Effector CD4-positive, alpha-beta T cell (primary cell): ENCODE measurements at regions not wholly inside any gene's neighbourhood (a gene's known extent, or its start where the extent isn't known, plus 50 kb on each side); places are given as distances from the start of the nearest gene placed in this dataset.
"Not testable (repeated sequence)": the region's sequence is repeated elsewhere in the genome, so short reads cannot be mapped to it uniquely, and the experiment has no call there.

ENCODE experiments used
- DNase-seq: peaks from one replicate; pipeline ENCODE4 v3.0.0-alpha.2; 2020

- DNase-seq, result no peak
Measured at GRCh38 chr12:91267039-91267438, 84.4 kb upstream of the DCN start.

GRCh38 chr12:91264178-91264577 is 81.6 kb upstream of the DCN start:
- DNase-seq, result no peak

DNA sequence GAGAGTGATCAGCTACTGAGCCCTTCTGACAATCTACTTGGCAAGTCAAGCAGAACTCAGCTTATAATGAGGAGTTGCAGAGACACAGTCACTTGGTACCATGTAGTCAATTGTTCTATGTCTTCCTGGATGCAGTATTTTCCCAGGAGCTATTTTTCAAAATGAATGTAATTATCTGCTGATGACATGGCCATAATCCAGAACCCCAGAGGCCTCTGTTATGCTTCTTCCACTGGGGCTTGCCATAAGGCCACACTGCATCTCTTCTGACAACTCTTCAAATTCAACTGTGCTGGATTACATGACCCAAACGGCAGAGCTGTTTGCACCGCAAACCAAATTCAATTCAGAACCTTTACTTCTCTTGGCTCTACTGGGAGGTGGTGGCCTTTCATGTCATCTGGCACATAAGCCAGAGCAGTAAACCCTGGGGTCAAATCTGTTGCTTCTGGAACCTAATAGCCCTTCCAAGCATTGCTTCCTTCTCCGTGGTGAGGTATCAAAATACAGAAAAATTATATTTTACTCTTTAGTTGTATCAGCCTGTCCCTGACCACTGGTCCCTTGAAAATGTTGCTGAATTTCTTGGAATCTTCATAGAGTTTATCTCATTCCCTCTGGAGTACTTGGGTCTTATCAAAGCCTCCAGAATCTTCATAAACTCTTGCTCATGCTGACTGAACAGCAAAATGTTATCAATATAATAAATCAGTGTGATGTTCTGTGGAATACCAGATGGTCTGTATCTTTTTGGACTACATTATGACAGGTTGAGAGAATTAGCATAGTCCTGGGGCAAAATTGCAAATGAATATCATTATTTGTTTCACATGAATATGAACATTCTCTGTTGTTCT is 79.4 kb upstream of the DCN start:
- no peak for DNase-seq

- DNase-seq, result no peak
Measured at GRCh38 chr12:91256411-91256810, 73.8 kb upstream of the DCN start.

DNA sequence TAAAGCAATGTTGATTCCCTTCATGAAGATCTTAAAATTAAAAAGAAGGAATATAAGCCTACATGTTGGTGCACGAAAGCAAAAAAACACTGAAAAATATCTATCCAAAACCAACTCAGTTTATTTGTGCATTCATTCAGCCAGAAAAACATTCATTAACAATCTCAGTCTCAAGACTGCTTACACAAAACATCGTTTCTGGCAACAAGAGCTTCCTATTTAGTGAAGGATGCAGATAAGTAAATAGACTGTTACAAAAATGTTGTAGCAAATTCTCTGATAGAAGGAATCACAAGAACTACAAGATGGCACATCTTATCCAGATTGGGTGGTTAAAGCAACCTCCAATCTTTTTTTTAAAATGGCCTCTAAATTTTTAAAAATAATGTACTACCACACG is 69.7 kb upstream of the DCN start:
- DNase-seq, result no peak

DNA sequence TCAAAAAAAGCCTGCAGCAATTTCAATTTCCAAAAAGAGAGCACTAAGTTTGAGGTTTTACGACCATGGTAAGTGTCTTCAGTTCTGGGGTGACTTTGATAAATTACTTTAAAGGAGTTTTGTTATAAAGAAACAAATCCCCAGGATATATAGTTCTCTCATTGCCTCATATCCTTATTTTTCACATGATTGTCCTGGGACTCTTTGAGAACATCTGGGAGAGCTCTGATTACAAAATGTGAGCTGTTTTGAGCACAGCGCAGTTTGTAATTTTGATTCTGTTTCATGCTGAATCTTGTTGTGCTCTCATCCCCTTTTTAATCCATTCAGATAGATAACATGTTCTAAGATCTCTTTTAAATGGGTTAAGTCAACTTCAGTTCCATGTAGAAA is 67.7 kb upstream of the DCN start:
- DNase-seq, result no peak

DNA sequence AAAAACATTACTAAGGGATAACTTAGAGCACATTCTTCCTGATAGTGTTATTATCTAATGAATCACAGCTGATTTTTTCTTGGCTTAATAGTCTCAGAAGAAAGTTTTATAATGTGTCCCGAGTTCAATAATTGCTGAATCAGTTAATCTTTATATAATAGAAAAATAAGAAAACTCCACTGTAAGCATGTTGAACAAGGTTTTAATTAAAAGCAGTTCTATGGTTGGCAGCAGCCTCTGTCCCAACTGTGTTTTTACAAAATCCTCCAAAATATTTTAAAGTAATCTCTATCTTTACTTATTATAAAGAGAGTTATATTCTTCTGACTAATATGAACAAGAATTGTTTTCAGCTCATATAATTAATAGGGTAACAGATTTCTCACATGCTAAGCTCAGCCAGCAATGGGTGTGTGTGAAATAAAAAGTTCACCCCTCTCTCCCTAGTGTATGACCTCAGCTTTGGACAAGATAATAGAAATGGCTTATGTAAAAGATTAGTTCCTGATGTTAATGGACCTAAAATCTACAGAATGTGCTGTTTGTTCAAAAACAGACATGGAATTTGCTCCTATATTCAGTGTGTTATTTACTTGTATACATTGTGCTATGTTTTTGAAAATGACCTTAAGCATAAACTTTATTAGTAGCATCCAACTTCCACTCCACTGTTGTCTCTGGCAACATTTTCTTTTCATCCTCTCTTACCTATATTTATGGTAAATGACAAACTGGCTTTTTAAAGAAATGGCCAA is 67.1 kb upstream of the DCN start:
- DNase-seq, result no peak

DNA sequence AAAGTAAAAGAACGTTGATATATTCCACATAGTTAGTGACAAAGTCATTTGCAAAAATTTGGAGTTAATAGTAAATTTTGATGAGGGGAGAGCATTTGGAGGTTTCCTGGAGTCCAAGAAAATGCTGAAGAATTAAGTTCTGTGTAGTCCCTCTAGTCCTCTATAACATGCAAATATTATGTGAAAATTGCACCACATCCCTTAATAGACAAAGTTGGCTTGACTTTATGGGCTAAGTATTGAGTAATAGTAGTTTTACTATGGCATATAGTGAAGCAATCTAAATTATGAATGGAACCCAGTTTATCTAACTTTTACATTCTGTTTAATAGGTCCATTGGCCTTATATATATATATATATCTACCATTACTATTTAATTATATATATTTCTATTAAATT is 66.4 kb upstream of the DCN start:
- no peak for DNase-seq

DNA sequence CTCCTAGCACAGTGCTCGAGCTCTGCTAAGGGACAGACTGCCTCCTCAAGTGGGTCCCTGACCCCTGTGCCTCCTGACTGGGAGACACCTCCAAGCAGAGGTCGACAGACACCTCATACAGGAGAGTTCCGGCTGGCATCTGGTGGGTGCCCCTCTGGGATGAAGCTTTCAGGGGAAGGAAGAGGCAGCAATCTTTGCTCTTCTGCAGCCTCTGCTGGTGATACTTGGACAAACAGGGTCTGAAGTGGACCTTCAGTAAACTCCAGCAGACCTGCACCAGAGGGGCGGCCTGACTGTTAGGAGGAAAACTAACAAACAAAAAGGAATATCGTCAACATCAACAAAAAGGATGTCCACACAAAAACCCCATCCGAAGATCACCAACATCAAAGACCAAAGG is 60.6 kb upstream of the DCN start:
- not testable (repeated sequence) for DNase-seq

- no peak for DNase-seq
Measured at GRCh38 chr12:91241756-91242155, 59.1 kb upstream of the DCN start.

GRCh38 chr12:91240386-91241095 is 57.9 kb upstream of the DCN start:
- DNase-seq, result no peak

- DNase-seq, result no peak
Measured at GRCh38 chr12:91239481-91239880, 56.9 kb upstream of the DCN start.
